Tibial artery (tissue), 4 donors: ENCODE measurements at regions not wholly inside any gene's neighbourhood (a gene's known extent, or its start where the extent isn't known, plus 50 kb on each side); places are given as distances from the start of the nearest gene placed in this dataset.
"Not testable (repeated sequence)": the region's sequence is repeated elsewhere in the genome, so short reads cannot be mapped to it uniquely, and the experiment has no call there.

Source experiments
- DNase-seq, 2 donors: peaks; one replicate each; pipeline ENCODE4 v3.0.0-alpha.2; 2019
- H3K27ac ChIP-seq, 2 donors: fragments of 200-600 bp; sonication (generic) in 1 of 2; 1 replicate in 1 of 2; 2 replicates in 1 of 2; pipeline ENCODE4 v1.5.1; 2018 to 2019; ENCODE audit warnings: mild to moderate bottlenecking in 1 of 2
- H3K27me3 ChIP-seq, 2 donors: fragments of 200-600 bp; sonication (generic) in 1 of 2; one replicate each; pipeline versions ENCODE4 v1.5.1 to v1.6.0; 2016 to 2019
- H3K36me3 ChIP-seq, 3 donors: fragments of 200-600 bp; sonication (generic) in 2 of 3; one replicate each; pipeline ENCODE4 v1.5.1; 2016 to 2019; ENCODE audit warnings: mild to moderate bottlenecking in 2 of 3
- H3K4me1 ChIP-seq, 4 donors: fragments of 200-600 bp; sonication (generic) in 2 of 4; 1 replicate in 3 of 4; 2 replicates in 1 of 4; pipeline ENCODE4 v1.5.1; 2016 to 2019
- H3K4me3 ChIP-seq, 2 donors: fragments of 200-600 bp; sonication (generic) in 1 of 2; 1 replicate in 1 of 2; 2 replicates in 1 of 2; pipeline ENCODE4 v1.5.1; 2018 to 2019; ENCODE audit warnings: mild to moderate bottlenecking in 2 of 2
- H3K9me3 ChIP-seq, 3 donors: fragments of 200-600 bp; sonication (generic) in 1 of 3; one replicate each; pipeline ENCODE4 v1.5.1; 2016 to 2019
- intact Hi-C: fragments of 100-400 bp; cut with DNase I; formaldehyde crosslinking; loops from one replicate; pipeline ENCODE4 v1.15.0; 2023; ENCODE audit warnings: low total_unique reads
- TF ChIP-seq, protein P1 (sequence below), 2 experiments: fragments of 200-600 bp in 1 of 2; fragments of 450-650 bp in 1 of 2; IDR thresholded peaks; one replicate each; pipeline ENCODE4 v1.5.1; 2017 to 2019; ENCODE audit warnings: antibody characterized with exemption in 2 of 2, mild to moderate bottlenecking in 1 of 2, moderate library complexity in 1 of 2

- DNase-seq: no peak
- intact Hi-C loops: no loop called here
- H3K4me1 ChIP-seq: no peaks in the 10 kb centered on the region
- no peak overlapping the region for H3K4me3 ChIP-seq
- TF ChIP-seq, protein P1, sequence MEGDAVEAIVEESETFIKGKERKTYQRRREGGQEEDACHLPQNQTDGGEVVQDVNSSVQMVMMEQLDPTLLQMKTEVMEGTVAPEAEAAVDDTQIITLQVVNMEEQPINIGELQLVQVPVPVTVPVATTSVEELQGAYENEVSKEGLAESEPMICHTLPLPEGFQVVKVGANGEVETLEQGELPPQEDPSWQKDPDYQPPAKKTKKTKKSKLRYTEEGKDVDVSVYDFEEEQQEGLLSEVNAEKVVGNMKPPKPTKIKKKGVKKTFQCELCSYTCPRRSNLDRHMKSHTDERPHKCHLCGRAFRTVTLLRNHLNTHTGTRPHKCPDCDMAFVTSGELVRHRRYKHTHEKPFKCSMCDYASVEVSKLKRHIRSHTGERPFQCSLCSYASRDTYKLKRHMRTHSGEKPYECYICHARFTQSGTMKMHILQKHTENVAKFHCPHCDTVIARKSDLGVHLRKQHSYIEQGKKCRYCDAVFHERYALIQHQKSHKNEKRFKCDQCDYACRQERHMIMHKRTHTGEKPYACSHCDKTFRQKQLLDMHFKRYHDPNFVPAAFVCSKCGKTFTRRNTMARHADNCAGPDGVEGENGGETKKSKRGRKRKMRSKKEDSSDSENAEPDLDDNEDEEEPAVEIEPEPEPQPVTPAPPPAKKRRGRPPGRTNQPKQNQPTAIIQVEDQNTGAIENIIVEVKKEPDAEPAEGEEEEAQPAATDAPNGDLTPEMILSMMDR (IDR thresholded peaks at IDR 0.05): no peak
- no peaks in the 10 kb centered on the region for H3K9me3 ChIP-seq
- H3K27me3 ChIP-seq: no peaks in the 10 kb centered on the region
- H3K27ac ChIP-seq: no peak overlapping the region
- no peaks in the 10 kb centered on the region for H3K36me3 ChIP-seq
Measured at GRCh38 chr1:238401144-238401543, 510.4 kb upstream of the ZP4 start.

DNA sequence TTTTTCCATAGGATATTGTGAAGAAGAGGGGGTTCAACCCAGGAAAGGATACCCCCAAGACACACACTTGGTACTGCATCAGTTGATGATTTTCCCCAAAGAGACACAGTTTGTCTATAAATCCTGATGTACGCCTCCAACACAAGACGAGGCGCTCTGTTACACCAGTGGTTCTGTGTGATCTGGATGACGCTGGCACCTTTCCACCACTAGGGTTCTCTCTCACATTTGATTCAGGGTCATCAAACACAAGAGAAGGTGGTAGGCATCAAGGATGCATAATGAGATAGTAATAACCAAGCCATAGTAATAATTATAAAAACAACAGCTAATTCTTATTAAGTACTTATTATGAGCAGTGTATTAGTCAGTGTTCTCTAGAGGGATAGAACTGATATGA lies 508.8 kb upstream of the ZP4 start:
- Histone ChIP-seq H3K27me3 (no peaks in the 10 kb centered on the region), H3K4me3 (no peak overlapping the region), H3K4me1 (no peaks in the 10 kb centered on the region), H3K9me3 (no peaks in the 10 kb centered on the region), H3K36me3 (no peaks in the 10 kb centered on the region), H3K27ac (no peak overlapping the region)
- TF ChIP-seq, protein P1 (IDR thresholded peaks at IDR 0.05): no peak
- intact Hi-C loops: no loop called here
- DNase-seq: no peak

GRCh38 chr1:238396140-238396539 lies 505.4 kb upstream of the ZP4 start:
- DNase-seq: no peak
- intact Hi-C loops: no loop called here
- no peak overlapping the region for H3K4me3 ChIP-seq
- no peaks in the 10 kb centered on the region for H3K4me1 ChIP-seq
- TF ChIP-seq, protein P1 (IDR thresholded peaks at IDR 0.05): no peak
- no peaks in the 10 kb centered on the region for H3K9me3 ChIP-seq
- no peaks in the 10 kb centered on the region for H3K36me3 ChIP-seq
- H3K27me3 ChIP-seq: no peaks in the 10 kb centered on the region
- H3K27ac ChIP-seq: no peak overlapping the region

- intact Hi-C loops: no loop called here
- DNase-seq: no peak
- no peaks in the 10 kb centered on the region for H3K4me1 ChIP-seq
- no peaks in the 10 kb centered on the region for H3K27me3 ChIP-seq
- no peak overlapping the region for H3K27ac ChIP-seq
- no peaks in the 10 kb centered on the region for H3K9me3 ChIP-seq
- TF ChIP-seq, protein P1 (IDR thresholded peaks at IDR 0.05): no peak
- H3K4me3 ChIP-seq: no peak overlapping the region
- H3K36me3 ChIP-seq: no peaks in the 10 kb centered on the region
Measured at GRCh38 chr1:238384381-238384780, 493.7 kb upstream of the ZP4 start.

GRCh38 chr1:238380167-238380566 lies 489.4 kb upstream of the ZP4 start:
- H3K27ac ChIP-seq: no peak overlapping the region
- TF ChIP-seq, protein P1 (IDR thresholded peaks at IDR 0.05): no peak
- no peak for DNase-seq
- no peaks in the 10 kb centered on the region for H3K4me1 ChIP-seq
- no peaks in the 10 kb centered on the region for H3K36me3 ChIP-seq
- intact Hi-C loops: no loop called here
- H3K9me3 ChIP-seq: no peaks in the 10 kb centered on the region
- no peaks in the 10 kb centered on the region for H3K27me3 ChIP-seq
- H3K4me3 ChIP-seq: no peak overlapping the region

- H3K27me3 ChIP-seq, intact Hi-C loops, H3K9me3 ChIP-seq: not testable (repeated sequence)
Measured at GRCh38 chr1:238379446-238379845, 488.7 kb upstream of the ZP4 start.

More at GRCh38 chr1:238379446-238379845, 488.7 kb upstream of the ZP4 start:
- H3K36me3 ChIP-seq, DNase-seq, H3K4me1 ChIP-seq, H3K27ac ChIP-seq, H3K4me3 ChIP-seq: not testable (repeated sequence)
